Mammary epithelial cell (primary cell): ENCODE measurements at regions not wholly inside any gene's neighbourhood (a gene's known extent, or its start where the extent isn't known, plus 50 kb on each side); places are given as distances from the start of the nearest gene placed in this dataset.
"Not testable (repeated sequence)": the region's sequence is repeated elsewhere in the genome, so short reads cannot be mapped to it uniquely, and the experiment has no call there.

ENCODE experiments used
- CTCF ChIP-seq, 2 donors: IDR thresholded peaks in 1 of 2; conservative IDR thresholded peaks in 1 of 2; 2 replicates each; pipeline ENCODE4 v1.5.1; 2011 to 2012; ENCODE audit warnings: inconsistent platforms in 2 of 2, low read length in 2 of 2, mild to moderate bottlenecking in 2 of 2, control low read depth in 1 of 2, low read depth in 1 of 2; ENCODE audit not compliant: insufficient read depth in 1 of 2; ENCODE audit errors: extremely low read depth in 1 of 2
- EZH2 ChIP-seq: IDR thresholded peaks from 2 replicates; pipeline ENCODE4 v1.6.1; 2012; ENCODE audit warnings: low read length, inconsistent platforms, borderline replicate concordance

GRCh38 chr2:131832917-131833316 lies 305.2 kb downstream of the CCDC74A start:
- TF ChIP-seq CTCF (conservative IDR thresholded peaks at IDR 0.05 in 1 of 2, IDR thresholded peaks at IDR 0.05 in 1 of 2; ENCODE audit: extremely low read depth in 1 of 2, insufficient read depth in 1 of 2, low read depth in 1 of 2, low read length in 2 of 2); EZH2: not testable (repeated sequence)
